ENCODE measurements at regions not wholly inside any gene's neighbourhood (a gene's known extent, or its start where the extent isn't known, plus 50 kb on each side); places are given as distances from the start of the nearest gene placed in this dataset.

DNA sequence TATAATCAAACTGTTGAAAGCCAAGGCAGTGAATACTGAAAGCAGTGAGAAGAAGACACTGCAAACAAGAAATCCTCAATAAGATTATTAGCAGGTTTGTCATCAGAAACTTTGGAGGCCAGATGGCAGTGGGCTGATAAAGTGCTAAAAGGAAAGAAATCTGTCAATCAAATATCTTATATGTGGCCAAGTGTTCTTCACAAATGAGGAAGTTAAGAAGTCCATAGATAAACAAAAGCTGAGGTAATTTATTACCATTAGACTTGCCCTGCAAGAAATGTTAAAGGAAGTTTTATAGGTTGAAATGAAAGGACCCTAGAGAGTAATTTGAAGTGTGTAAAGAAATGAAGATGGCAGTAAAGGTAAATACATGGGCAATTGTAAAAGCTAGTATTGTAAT lies 586.6 kb downstream of the RAPGEF2 start:
- Histone ChIP-seq H3K4me2 (ENCODE audit: low read length) (no peak overlapping the region), H3K27ac (ENCODE audit: low read depth, low read length) (no peak overlapping the region), H3K9me3 (ENCODE audit: insufficient read depth, low read depth, low read length) (no peaks in the 10 kb centered on the region), H3K4me3 (ENCODE audit: insufficient read depth, low read depth, low read length) (no peak overlapping the region), H3K36me3 (ENCODE audit: insufficient read depth, low read length) (no peaks in the 10 kb centered on the region), H2AFZ (ENCODE audit: low read depth, low read length) (no peak overlapping the region), H4K20me1 (ENCODE audit: insufficient read depth, low read length) (no peaks in the 10 kb centered on the region), H3K4me1 (ENCODE audit: insufficient read depth, low read length) (no peaks in the 10 kb centered on the region), H3K27me3 (ENCODE audit: insufficient read depth, low read length) (no peaks in the 10 kb centered on the region), H3K9ac (ENCODE audit: low read length) (no peak overlapping the region), H3K79me2 (ENCODE audit: insufficient read depth, low read length) (no peaks in the 10 kb centered on the region)
- Mint-ChIP-seq H3K4me3 (ENCODE audit: unreplicated experiment) (no peak overlapping the region), H3K9me3 (ENCODE audit: unreplicated experiment) (peaks cover 13% of the 10 kb centered on the region), H3K4me1 (ENCODE audit: low read depth, unreplicated experiment) (peaks cover 19% of the 10 kb centered on the region), H3K27me3 (ENCODE audit: low read depth, unreplicated experiment) (no peaks in the 10 kb centered on the region), H3K36me3 (ENCODE audit: low read depth, unreplicated experiment) (no peaks in the 10 kb centered on the region), H3K27ac (ENCODE audit: unreplicated experiment) (no peak overlapping the region)
- DNase-seq (ENCODE audit: low read depth) = no peak
- no peak for TF ChIP-seq EZH2 (IDR thresholded peaks at IDR 0.05; ENCODE audit: insufficient read depth, low read length)
- TF ChIP-seq, protein P1, sequence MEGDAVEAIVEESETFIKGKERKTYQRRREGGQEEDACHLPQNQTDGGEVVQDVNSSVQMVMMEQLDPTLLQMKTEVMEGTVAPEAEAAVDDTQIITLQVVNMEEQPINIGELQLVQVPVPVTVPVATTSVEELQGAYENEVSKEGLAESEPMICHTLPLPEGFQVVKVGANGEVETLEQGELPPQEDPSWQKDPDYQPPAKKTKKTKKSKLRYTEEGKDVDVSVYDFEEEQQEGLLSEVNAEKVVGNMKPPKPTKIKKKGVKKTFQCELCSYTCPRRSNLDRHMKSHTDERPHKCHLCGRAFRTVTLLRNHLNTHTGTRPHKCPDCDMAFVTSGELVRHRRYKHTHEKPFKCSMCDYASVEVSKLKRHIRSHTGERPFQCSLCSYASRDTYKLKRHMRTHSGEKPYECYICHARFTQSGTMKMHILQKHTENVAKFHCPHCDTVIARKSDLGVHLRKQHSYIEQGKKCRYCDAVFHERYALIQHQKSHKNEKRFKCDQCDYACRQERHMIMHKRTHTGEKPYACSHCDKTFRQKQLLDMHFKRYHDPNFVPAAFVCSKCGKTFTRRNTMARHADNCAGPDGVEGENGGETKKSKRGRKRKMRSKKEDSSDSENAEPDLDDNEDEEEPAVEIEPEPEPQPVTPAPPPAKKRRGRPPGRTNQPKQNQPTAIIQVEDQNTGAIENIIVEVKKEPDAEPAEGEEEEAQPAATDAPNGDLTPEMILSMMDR (IDR thresholded peaks at IDR 0.05; ENCODE audit: insufficient read depth, low read depth, low read length) = no peak
- FAIRE-seq = no peak

DNA sequence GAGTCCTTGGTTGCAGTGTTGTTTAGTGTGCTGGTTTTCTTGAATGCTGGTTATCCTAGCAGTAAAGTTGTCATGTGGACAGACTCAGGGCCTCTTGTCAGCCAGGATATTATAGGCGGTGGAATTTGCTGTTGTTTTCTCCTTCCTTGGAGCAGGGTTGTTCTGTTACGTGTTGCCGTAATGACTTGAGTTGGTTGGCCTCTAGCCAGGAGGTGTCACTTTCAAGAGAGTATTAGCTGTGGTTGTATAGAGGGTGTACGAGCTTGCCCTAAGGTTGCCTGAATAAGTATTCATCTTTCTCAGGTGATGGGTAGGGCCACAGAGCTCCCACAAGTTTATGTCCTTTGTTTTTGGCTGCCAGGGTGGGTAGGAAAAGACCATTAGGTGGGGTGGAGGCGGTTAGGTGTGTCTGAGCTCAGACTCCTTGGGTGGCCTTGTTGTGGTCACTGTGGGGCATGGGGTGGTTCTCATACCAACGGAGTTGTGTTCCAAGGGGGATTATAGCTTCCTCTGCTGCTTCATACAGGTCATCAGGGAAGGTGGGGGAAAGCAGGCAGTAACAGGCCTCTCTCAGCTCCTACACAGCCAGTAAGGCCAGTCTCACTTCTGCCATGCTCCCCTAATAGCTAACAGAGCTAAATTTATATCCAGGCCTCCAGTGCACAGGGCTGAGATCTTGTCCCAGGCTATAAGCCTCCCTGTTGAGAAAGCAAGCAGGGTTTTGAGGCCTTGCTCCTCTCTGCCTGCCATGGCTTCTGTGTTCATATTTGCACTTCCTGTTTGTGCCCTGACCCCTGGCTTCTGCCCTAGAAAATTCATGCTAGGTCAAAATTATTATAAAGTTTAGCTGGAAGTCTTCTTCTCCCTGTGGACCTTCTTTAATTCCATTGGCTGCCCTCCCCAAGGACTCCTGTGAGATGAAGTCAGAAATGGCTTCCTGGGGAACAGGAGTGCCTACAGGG lies 594.7 kb downstream of the RAPGEF2 start:
- Histone ChIP-seq H3K4me3 (ENCODE audit: insufficient read depth, low read depth, low read length) (no peak overlapping the region), H3K4me2 (ENCODE audit: low read length) (no peak overlapping the region), H3K79me2 (ENCODE audit: insufficient read depth, low read length) (no peaks in the 10 kb centered on the region), H2AFZ (ENCODE audit: low read depth, low read length) (no peak overlapping the region), H3K27me3 (ENCODE audit: insufficient read depth, low read length) (no peaks in the 10 kb centered on the region), H3K9me3 (ENCODE audit: insufficient read depth, low read depth, low read length) (peaks cover 3% of the 10 kb centered on the region), H3K27ac (ENCODE audit: low read depth, low read length) (no peak overlapping the region), H3K9ac (ENCODE audit: low read length) (no peak overlapping the region), H3K4me1 (ENCODE audit: insufficient read depth, low read length) (no peaks in the 10 kb centered on the region), H4K20me1 (ENCODE audit: insufficient read depth, low read length) (no peaks in the 10 kb centered on the region), H3K36me3 (ENCODE audit: insufficient read depth, low read length) (no peaks in the 10 kb centered on the region)
- Mint-ChIP-seq H3K27me3 (ENCODE audit: low read depth, unreplicated experiment) (no peaks in the 10 kb centered on the region), H3K4me3 (ENCODE audit: unreplicated experiment) (no peak overlapping the region), H3K4me1 (ENCODE audit: low read depth, unreplicated experiment) (peaks cover 17% of the 10 kb centered on the region), H3K27ac (ENCODE audit: unreplicated experiment) (peak overlapping the region; percentile 97), H3K36me3 (ENCODE audit: low read depth, unreplicated experiment) (no peaks in the 10 kb centered on the region), H3K9me3 (ENCODE audit: unreplicated experiment) (peaks cover 6% of the 10 kb centered on the region)
- no peak for DNase-seq (ENCODE audit: low read depth)
- TF ChIP-seq, protein P1 (IDR thresholded peaks at IDR 0.05; ENCODE audit: insufficient read depth, low read depth, low read length) = no peak
- TF ChIP-seq EZH2 (IDR thresholded peaks at IDR 0.05; ENCODE audit: insufficient read depth, low read length) = no peak
- FAIRE-seq = no peak

DNA sequence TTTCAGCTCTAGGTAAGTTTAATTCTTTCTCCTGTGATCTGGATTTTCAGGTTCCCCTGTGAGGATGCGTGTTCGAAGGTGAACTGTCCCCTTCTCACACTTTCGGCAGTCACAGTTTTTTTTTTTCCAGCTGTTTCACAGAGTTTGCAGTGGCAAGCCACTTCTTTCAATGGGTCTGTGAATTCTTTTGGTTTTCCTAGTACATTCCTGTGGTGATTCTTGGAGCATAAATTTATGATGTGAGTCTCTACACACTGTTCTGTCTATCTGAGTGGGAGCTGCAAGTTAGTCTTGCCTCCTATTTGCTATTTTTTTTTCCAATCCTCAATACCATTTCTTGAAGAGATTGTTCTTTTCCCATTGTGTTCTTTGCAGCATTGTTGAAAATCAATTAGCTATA lies 595.5 kb downstream of the RAPGEF2 start:
- Histone ChIP-seq H3K4me3 (ENCODE audit: insufficient read depth, low read depth, low read length) (no peak overlapping the region), H3K9ac (ENCODE audit: low read length) (no peak overlapping the region), H3K27ac (ENCODE audit: low read depth, low read length) (no peak overlapping the region), H3K79me2 (ENCODE audit: insufficient read depth, low read length) (no peaks in the 10 kb centered on the region), H2AFZ (ENCODE audit: low read depth, low read length) (no peak overlapping the region), H3K27me3 (ENCODE audit: insufficient read depth, low read length) (no peaks in the 10 kb centered on the region), H3K9me3 (ENCODE audit: insufficient read depth, low read depth, low read length) (peaks cover 3% of the 10 kb centered on the region), H3K4me2 (ENCODE audit: low read length) (no peak overlapping the region), H3K36me3 (ENCODE audit: insufficient read depth, low read length) (no peaks in the 10 kb centered on the region), H4K20me1 (ENCODE audit: insufficient read depth, low read length) (no peaks in the 10 kb centered on the region), H3K4me1 (ENCODE audit: insufficient read depth, low read length) (no peaks in the 10 kb centered on the region)
- Mint-ChIP-seq H3K27ac (ENCODE audit: unreplicated experiment) (peak overlapping the region; percentile 97), H3K4me3 (ENCODE audit: unreplicated experiment) (no peak overlapping the region), H3K27me3 (ENCODE audit: low read depth, unreplicated experiment) (no peaks in the 10 kb centered on the region), H3K36me3 (ENCODE audit: low read depth, unreplicated experiment) (no peaks in the 10 kb centered on the region), H3K9me3 (ENCODE audit: unreplicated experiment) (no peaks in the 10 kb centered on the region), H3K4me1 (ENCODE audit: low read depth, unreplicated experiment) (peaks cover 17% of the 10 kb centered on the region)
- FAIRE-seq (no peak), DNase-seq (ENCODE audit: low read depth) (peak; percentile 68)
- TF ChIP-seq, protein P1 (IDR thresholded peaks at IDR 0.05; ENCODE audit: insufficient read depth, low read depth, low read length) = no peak
- no peak for TF ChIP-seq EZH2 (IDR thresholded peaks at IDR 0.05; ENCODE audit: insufficient read depth, low read length)
